Mammary epithelial cell (primary cell): ENCODE measurements at regions not wholly inside any gene's neighbourhood (a gene's known extent, or its start where the extent isn't known, plus 50 kb on each side); places are given as distances from the start of the nearest gene placed in this dataset.

Source experiments
- EZH2 ChIP-seq: IDR thresholded peaks from 2 replicates; pipeline ENCODE4 v1.6.1; 2012; ENCODE audit warnings: low read length, inconsistent platforms, borderline replicate concordance
- TF ChIP-seq, protein P1 (sequence below), 2 donors: IDR thresholded peaks in 1 of 2; conservative IDR thresholded peaks in 1 of 2; 2 replicates each; pipeline ENCODE4 v1.5.1; 2011 to 2012; ENCODE audit warnings: inconsistent platforms in 2 of 2, low read length in 2 of 2, mild to moderate bottlenecking in 2 of 2, control low read depth in 1 of 2, low read depth in 1 of 2; ENCODE audit not compliant: insufficient read depth in 1 of 2; ENCODE audit errors: extremely low read depth in 1 of 2

- TF ChIP-seq, protein P1, sequence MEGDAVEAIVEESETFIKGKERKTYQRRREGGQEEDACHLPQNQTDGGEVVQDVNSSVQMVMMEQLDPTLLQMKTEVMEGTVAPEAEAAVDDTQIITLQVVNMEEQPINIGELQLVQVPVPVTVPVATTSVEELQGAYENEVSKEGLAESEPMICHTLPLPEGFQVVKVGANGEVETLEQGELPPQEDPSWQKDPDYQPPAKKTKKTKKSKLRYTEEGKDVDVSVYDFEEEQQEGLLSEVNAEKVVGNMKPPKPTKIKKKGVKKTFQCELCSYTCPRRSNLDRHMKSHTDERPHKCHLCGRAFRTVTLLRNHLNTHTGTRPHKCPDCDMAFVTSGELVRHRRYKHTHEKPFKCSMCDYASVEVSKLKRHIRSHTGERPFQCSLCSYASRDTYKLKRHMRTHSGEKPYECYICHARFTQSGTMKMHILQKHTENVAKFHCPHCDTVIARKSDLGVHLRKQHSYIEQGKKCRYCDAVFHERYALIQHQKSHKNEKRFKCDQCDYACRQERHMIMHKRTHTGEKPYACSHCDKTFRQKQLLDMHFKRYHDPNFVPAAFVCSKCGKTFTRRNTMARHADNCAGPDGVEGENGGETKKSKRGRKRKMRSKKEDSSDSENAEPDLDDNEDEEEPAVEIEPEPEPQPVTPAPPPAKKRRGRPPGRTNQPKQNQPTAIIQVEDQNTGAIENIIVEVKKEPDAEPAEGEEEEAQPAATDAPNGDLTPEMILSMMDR (conservative IDR thresholded peaks at IDR 0.05 in 1 of 2, IDR thresholded peaks at IDR 0.05 in 1 of 2; ENCODE audit: extremely low read depth in 1 of 2, insufficient read depth in 1 of 2, low read depth in 1 of 2, low read length in 2 of 2) = no peak
- no peak for TF ChIP-seq EZH2
These were observed 152.7 kb downstream of the CRYBB2 start for GRCh38 chr22:25372000-25372595.
